ENCODE measurements at regions not wholly inside any gene's neighbourhood (a gene's known extent, or its start where the extent isn't known, plus 50 kb on each side); places are given as distances from the start of the nearest gene placed in this dataset.

DNA sequence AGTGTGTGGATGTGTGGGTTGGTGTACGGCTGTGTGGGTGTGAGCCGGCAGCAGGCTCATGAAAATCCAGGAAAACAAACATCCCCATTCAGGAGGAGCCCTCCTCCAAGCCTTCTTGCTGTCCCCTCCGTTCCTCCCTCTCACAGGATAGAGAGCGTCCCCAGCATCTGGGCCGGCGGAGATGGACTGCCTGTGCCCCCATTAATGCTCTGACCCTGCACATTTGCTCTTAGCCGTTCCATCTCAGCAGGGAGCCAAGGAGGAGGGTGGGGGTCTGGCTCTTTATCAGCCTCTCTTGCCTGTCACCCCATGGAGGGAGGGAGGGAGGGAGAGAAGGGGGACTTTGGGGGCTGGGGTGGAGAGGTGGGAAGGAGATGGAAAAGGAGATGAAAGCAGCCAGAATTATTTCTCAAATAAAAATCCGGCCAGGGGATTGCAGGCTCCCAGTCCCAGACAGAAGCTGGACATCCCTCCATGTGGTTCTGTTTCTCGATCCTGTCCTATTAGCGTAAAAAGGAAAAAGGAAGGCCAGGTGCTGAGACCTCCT lies 240.0 kb upstream of the ZFHX3 start:
- DNase-seq: no peak

DNA sequence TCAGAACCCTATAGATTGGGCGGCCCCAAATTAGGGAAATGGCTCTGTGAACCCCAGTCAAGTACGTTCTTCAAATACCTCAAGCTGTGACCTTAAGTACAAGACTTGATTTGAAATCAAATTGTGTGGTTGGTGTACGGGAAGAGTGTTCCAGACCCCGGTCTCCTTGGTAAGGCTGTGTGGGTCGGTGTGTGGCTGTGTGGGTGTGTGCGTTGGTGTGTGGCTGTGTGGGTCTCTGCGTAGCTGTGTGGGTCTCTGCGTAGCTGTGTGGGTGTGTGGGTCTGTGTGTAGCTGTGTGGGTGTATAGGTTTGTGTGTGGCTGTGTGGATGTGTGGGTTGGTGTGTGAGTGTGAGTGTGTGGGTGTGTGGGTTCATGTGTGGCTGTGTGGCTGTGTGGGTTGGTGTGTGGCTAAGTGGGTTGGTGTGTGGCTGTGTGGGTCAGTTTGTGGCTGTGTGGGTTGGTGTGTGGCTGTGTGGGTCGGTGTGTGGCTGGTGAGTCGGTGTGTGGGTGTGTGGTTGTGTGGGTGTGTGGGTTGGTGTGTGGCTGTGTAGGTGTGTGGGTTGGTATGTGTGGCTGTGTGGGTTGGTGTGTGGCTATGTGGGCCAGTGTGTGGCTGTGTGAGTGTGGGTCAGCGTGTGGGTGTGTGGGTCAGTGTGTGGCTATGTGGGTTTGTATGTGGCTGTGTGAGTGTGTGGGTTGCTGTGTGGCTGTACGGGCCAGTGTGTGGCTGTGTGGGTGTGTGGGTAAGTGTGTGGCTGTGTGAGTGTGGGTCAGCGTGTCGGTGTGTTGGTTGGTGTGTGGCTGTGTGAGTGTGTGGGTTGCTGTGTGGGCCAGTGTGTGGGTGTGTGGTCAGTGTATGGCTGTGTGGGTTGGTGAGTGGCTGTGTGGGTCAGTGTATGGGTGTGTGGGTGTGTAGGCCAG lies 238.7 kb upstream of the ZFHX3 start:
- no peak for DNase-seq

DNA sequence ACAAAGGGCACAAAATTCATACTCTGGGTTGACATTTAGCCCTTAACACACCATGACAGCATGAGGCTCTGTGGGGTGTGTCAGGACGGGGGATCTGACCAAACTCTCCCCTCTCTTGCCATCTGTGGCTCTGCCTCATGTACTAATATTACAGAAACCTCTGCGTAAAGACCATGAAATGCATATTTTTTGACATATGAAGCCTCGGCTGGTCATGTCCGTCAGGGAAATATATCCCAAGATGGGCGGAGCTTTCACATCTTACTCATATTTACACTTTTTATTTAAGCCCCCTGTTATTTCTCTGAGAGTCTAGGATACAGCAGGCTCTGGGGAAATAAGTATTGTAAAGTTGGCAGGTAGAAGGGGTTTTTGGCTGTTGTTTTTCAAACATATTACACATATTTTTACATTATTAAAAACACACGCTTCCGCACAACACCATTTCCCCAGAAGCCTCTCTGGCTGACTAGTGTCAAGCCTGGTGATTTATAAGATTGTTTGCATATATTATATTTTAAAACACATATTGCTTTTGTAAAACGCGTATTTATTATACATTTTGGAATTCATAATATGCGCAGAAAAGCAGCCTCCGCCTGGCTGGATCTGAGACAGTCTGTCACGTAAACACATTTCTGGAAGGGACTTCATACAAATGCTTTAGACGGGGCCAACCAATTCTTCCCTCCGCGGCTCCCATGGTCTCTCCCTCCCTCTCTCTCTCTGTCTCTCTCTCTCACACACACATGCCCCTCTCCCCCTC lies 237.7 kb upstream of the ZFHX3 start:
- no peak for DNase-seq

DNA sequence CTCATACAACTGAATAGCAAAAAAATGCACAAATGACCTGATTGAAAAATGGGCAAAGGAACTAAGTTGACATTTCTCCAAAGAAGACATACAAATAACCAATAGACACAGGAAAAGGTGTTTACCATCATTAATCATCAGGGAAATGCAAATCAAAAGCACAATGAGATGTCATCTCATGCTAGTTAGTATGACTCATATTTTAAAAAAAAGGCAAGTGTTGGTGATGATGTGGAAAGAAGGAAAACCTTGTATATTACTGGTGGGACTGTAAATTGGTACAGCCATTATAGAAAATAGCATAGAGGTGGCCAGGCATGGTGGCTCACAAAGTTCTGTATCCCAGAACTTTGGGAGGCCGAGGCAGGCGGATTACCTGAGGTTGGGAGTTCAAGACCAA lies 232.5 kb upstream of the ZFHX3 start:
- DNase-seq: no peak

DNA sequence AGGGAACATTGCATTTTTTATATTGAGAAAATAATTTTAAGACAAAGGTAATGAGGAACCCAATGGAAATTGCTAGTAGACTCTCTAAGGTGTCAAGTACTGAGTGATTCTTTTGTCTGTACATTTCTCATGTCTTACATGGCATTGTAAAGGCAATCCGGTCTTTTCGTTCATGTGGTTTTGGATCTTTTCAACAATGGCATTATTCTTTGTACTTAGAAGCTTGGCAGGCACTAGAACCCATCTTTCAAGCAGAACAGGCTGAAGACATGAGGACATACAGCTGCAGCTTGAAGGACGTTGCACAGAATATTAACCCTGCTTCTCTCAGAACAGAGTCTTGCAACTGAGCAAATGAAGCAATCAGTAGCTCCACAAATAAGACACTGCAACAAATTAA lies 231.5 kb upstream of the ZFHX3 start:
- DNase-seq: no peak

DNA sequence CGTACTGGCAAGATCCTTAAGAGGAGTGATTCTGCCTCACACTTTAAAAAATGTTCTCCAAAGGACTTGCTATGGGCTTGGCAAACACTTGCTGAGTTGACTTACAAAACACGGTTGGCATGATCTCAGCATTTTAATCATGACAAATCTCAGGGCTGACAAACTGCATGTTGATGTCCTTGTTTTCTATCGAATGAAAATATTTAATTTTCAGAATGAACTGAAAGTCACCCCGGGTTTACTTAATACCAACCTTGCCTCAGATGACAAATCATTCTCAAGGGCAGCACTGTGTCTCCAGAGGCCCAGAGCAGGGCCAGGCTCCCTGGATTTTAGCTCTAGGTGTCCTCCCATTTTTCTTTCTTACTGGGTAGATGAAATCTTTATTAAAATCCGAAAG lies 229.1 kb upstream of the ZFHX3 start:
- no peak for DNase-seq

DNA sequence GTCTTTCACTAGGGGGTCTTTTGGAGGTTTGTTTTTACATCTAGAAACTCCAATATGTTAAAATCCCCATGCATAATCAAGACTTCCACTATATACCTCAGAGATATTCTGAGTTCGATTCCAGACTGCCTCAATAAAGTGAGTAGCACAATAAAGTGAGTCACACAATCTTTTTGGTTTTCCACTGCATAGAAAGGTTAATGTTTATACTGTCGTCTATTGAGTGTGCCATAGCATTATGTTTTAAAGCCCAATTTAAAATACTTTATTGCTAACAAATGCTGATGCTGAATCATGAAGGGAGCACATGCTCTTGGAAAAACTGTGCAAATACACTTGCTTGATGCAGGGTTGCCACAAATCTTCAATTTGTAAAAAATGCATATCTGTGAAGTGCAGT lies 227.5 kb upstream of the ZFHX3 start:
- no peak for DNase-seq

DNA sequence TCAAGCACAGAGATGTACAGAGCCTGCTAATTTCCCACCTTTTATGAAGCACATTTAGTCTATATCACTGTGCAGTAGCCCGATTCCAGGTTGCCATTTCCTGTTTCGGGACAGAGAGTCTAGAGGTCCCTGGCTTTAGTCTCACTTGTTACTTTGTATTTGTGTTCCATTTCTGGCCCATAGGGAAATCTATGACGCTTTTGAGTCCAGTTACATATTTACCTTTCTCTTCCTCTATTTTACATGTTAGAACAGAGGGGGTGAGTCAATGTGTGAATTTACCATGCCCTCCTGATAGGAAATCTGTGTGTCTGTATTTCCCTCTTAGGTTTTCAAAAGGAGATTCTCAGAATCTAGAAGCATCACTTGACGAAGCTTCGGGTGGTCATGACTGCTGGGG lies 227.1 kb upstream of the ZFHX3 start:
- no peak for DNase-seq

DNA sequence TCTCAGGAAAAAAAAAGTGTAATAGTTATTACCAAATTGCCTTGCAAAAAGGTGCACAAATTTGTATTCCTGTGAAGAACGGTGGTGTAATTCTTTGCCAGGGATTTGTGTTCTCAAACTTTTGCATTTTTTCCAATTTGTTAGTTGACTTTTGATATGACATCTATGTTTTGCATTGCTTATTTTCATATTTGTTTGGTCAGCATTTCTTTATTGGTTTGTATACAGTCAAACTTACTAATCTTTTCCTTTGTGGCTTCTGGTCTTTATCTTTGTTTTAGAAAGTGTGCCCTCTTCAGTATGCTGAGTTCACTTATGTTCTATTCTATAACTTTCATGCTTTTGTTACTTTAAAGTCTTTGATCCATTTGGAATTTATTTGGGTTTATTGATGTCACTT lies 226.2 kb upstream of the ZFHX3 start:
- no peak for DNase-seq

DNA sequence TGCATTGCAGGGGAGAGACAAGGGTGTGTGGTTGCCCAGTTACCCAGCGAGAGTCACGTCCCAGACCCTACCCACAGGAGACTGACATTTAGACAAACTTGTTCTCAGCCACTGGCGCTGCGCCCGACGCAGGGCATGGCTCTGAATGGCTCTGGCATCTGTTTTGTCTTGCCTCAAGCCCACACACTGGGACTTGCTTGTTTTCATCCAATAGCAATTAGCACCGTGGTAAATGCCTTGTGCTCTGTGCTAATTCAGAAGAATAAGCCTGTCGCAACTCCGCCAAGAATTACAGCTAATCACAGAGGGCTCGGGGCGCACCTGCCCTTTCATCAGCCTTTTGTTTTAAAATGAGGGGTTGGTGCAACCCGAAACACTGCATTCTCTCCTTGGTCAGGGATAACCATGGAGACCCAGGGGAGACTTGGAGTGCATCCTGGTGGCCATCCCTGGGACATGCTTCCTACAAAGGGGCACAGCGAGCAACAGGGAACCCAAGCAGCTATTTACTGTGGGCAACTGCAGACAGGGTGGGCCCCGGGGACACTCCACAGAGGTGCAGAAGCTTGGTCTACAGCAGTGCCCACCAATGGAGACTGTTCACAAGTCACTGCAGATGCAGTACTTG lies 220.6 kb upstream of the ZFHX3 start:
- DNase-seq: no peak

DNA sequence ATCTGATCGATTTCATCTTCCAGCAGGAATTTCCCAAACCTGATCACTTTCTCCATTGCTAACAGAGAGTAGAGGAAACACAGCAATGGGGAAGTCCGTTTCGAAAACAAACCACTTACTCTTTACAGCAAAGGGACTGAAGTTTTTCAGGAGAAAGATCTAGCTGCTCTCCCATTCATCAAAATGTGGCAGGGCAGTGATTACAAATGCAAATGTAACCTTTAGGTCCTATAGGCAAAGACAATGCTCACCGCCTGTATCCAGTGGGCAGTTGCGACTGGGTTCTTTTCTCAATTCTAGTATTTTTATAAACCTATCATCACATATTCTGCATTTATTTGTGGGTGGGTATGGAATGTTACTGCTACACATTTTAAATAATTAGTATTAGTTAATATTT lies 218.0 kb upstream of the ZFHX3 start:
- DNase-seq: no peak

DNA sequence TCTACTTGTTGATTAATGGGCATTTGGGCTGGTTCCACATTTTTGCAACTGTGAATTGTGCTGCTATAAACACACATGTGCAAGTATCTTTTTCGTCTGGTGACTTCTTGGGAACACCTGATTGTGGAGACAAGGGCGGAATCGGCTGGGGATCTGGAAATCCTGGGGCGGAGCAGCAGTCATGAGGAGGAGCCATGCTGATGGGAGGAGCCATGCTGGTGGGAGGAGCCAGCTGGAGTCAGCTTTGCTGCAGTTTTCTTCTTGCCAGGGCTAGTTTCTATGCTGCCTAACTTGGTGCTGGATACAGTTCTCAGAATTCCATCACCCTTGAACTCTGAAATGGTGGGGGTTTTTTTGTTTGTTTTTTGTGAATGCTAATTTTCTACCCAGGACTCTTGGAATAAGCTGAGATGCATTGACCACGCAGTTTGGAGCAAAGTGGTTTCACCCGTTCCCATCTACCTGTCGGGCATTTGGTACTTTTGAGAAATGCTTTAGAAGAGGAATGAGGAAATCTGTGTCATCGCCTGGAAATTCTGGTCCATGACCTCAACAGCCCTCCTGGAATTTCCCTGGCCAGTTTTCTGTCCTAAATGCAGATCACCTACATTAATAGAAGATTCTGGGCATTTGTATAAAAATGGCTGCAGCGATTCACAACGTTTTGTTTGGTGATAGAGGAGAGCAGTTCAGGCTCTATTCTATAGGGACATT lies 217.4 kb upstream of the ZFHX3 start:
- no peak for DNase-seq

DNA sequence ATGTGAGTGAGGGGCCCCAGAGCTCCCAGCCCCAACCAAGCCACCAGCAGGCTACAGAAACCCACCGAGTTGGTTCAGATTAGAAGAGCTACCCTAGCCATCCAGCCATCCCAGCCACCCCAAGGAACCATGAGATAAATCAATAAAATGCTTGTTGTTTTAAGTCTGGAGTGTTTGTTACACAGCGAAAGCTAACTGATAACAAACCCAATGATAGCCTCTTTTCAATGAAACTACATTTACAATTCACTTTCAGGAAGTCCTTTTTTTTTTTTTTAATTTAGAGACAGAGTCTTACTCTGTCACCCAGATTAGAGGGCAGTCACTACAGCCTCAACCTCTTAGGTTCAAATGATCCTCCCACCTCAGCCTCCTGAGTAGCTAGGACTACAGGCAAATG lies 215.0 kb upstream of the ZFHX3 start:
- DNase-seq: no peak

DNA sequence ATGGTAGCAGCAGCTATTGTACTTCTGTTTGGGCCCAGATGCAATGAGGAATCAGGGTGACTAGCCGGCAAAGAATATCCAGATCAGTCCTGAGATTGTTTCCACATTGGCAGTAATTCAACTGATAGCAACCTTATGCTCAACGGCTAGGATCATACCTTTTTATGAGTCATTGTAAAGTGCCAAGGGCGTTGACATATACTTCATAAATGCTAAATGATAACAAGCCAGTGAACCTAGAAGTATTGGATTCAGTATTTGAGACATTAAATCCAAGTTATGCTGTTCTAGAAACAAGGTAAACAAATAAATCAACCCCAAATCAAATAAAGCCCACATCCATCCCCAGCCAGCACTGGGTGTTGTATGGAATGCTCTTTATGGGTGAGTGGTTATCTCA lies 207.1 kb upstream of the ZFHX3 start:
- DNase-seq: no peak

DNA sequence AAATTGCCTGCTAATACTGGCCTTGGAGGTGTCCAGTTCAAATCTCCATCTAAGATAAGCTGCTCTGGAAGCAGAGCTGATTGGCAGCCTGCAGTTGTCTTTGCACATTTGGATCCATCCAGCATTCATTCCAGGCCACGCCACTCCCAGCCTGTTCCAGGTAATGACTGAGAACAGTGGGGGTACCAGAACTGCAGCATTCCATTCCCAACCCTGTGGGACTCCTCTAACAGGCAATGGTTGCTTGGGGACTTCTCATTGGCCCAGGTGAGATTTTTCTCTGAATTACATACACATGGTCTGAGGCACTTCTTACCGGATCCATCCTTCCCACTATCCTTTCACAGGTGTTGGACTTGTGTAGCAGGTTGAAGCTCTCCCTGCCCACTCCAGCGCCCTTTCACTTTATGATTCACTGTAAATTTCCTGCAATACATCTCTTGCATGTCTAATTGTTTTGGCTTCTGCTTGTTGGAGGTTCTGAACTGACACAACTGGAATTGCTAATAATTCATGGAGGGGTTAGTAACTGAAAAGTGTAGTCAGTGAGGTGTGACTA lies 206.1 kb upstream of the ZFHX3 start:
- DNase-seq: no peak

DNA sequence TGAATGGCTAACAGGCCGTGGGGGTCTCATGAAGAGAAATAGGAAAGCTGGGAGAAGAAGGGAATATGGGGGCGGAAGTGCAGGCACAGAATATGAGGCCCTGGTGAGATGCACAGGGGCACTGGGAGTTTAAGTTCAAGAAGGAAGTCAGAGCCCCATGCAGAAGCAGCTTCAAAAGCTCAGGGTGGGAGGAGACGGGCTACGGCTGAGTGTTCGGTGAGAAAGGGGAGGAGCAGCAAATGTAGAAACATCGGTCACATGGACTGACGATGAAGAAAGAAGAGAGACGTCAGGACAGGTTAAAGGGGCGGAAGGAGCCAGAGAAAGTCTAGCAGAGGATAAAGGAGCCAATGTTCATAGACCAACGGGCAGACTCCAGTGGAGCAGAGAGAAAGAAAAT lies 204.5 kb upstream of the ZFHX3 start:
- DNase-seq: no peak

DNA sequence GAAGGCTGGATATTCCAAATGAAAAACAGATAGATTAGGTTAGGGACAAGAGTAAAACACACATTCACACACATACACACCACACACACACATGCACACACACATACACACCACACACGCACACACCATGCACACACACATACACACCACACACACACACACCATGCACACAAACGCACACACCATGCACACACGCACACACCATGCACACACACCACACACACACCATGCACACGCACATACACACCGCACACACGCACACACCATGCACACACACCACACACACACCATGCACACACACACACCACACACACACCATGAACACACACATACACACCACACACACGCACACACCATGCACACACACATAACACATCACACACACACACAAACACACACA lies 203.7 kb upstream of the ZFHX3 start:
- no peak for DNase-seq

DNA sequence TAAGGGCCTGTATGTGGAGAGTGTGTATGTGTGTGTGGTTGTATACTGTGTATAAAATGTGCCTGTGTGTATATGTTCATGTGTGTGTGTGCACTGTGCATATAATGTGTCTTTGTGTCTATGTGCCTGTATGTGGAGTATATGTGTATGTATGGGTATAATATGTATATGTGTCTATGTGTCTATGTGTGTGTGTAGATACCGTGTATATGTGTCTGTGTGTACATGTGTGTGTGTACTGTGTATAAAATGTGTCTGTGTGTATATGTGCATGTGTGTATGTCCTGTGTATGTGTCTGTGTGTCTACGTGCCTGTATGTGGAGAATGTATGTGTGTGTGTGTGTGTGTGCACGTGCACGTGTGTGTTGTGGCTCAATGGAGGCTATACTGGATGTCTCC lies 200.4 kb upstream of the ZFHX3 start:
- no peak for DNase-seq

DNA sequence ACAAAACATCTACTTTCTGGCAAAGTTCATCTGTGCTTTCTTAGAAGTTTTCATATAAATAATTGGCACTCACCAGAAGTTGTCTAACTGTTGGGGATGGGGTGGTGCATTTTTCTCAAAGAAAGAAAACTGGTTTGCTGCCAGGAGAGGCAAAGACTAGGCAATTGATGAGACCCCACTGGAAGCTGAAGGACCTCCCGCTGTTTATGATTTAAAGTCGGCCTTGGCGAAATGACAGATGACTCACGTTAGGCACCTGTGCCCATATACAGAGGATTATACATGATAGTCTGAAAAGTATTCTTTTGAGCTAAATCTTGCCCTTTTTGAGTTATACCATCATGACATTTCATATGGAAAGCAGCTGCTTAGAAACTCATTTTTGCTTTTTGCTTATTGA lies 193.0 kb upstream of the ZFHX3 start:
- no peak for DNase-seq

DNA sequence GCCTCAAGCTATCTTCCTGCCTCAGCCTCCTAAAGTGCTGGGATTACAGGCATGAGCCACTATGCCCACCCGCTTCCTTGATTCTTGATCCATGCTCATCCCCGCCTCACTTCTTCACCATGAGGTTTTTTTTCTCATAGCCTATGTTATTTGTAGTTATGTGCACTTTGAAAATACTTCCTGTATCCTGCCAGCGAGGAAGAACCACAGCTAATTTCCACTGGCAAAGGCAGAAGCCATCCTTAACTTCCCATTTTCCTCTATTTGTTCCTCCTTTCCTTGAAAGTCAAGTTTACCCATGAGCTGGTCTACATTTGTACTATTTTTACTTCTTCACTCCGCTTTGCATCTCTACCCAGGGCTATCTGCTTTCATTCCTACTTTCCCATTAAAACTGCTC lies 189.7 kb upstream of the ZFHX3 start:
- no peak for DNase-seq

DNA sequence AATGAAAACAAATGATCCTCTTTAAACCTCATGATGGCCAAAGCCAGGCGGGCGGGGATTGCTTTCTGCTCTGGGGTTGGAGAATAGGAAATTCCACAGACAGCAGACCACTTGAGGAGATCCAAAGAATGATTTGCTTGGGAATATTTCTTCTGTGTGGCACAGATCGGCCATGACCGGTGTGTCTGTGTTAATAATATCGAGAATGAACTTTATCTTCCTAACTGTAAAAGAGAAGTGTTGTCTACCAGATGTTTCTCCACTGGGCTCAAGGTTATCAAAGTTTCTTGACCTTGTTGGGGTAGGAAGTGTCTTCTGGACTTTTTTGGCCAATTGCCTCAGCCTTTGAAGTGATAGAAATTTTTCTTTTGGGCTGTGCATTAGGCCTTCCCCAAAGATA lies 186.6 kb upstream of the ZFHX3 start:
- DNase-seq: no peak

DNA sequence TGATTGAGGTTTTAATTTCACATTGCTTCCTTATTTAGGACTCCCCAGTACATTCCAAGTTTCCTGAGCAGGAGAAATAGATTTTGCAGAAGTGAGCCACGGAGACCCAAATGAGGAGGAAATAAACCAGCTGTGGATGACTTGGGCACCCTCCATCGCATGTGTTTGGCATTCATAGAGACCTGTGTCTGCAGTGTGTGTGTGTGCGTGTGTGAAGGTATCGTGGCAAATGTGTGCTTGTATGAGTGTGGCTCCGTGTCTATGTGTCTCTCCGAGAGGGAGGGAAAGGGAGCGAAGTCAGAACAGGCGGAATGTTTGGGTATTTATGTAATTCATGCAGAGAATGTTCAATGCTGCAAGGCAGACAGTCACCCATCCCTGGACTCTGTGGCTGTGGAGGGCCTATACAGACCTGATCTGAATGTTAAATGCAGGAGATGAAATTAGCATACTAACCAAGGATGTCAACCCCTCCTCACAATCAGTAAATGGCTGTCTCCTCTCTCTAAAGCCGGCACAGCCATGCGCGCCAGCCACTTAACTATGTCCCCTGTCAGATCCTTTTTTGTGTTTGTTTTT lies 186.0 kb upstream of the ZFHX3 start:
- no peak for DNase-seq

Measured in stimulated activated naive CD4-positive, alpha-beta T cell treated with Interleukin-2 at 50 U/mL for 16 hours (primary cell).